ENCODE measurements at regions not wholly inside any gene's neighbourhood (a gene's known extent, or its start where the extent isn't known, plus 50 kb on each side); places are given as distances from the start of the nearest gene placed in this dataset.

- ATAC-seq (ENCODE audit: poor library complexity) (no peak), DNase-seq (no peak)
- intact Hi-C loops (cut with DNase I) = loop anchor here (5.0 kb wide), 2 partner anchors 326 to 551 kb away; partner anchors contain the start of gene DLL1
Measured at GRCh38 chr6:169966312-169967181, 215.1 kb downstream of the ERMARD start.

DNA sequence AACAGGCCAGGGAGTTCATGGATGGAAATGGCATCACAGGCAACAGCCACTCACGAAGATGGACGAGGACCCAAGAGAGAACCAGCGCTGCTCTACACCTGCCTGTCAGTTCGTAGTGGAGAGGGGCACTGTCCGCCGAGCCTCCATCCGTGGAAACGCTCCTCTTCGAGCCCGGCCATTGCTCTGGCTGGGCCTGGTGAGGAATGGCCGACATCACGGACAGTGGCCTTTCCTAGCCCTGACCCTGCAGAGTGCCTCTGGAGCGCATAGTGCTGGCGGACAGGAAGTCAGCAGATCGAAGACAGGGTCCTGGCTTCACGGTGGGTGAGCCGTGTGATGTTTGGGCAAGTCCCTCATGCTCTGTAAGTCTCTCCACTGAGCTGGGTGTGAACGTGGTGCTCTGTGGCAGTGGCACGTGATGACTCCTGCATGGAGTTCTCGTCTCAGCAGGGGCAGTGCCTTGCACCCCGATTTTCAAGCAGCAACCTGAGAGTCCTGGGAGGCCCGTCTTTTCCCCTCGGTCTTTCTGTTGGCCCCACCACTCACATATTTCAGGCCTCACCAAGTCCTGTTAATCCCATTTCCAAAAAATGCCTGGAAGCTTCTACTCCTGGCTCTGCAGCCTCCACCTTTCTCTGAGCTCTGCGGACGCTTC lies 214.4 kb downstream of the ERMARD start:
- intact Hi-C loops (cut with DNase I) = loop anchor here (5.0 kb wide), 2 partner anchors 327 to 552 kb away; partner anchors contain the start of gene DLL1
- ATAC-seq (ENCODE audit: poor library complexity) = no peak

GRCh38 chr6:169965239-169965638 lies 213.8 kb downstream of the ERMARD start:
- intact Hi-C loops (cut with DNase I) = loop anchor here (5.0 kb wide), 2 partner anchors 327 to 552 kb away; partner anchors contain the start of gene DLL1
- DNase-seq (no peak), ATAC-seq (ENCODE audit: poor library complexity) (no peak)

More for the DNA sequence above, 214.4 kb downstream of the ERMARD start:
- DNase-seq = no peak

DNA sequence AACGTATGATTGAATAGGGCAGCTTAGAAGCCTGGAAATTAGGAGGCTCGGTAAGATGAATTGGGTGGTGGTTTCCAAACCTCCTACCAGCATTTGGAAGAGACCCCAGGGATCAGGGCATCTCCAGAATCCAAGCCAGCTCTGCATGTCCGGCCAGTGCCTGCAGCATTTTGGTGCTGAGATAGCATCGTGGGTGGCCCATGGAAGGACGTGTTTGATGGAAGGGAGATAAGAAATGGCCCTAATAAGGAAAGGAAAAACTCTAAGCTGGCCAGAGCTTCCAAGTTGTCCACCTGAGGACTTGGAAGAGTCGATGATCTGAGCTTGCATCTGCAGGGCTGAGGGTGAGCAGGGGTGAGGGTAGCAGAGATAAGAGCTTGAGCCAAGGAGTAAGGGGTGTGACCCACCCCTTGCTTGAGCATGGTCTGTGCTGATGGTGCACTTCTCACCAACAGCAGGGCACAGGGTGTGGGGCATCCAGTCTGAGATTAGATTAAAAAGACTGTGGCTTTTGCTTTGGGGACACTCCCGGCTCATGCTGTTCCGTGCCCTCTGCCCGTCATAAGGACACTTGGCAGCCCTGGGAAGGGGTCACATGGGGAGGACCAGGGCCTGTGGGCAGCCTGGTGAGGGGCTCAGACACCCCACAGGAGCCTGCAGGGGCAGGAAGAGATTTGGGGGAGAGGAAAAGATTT lies 213.2 kb downstream of the ERMARD start:
- DNase-seq = no peak

DNA sequence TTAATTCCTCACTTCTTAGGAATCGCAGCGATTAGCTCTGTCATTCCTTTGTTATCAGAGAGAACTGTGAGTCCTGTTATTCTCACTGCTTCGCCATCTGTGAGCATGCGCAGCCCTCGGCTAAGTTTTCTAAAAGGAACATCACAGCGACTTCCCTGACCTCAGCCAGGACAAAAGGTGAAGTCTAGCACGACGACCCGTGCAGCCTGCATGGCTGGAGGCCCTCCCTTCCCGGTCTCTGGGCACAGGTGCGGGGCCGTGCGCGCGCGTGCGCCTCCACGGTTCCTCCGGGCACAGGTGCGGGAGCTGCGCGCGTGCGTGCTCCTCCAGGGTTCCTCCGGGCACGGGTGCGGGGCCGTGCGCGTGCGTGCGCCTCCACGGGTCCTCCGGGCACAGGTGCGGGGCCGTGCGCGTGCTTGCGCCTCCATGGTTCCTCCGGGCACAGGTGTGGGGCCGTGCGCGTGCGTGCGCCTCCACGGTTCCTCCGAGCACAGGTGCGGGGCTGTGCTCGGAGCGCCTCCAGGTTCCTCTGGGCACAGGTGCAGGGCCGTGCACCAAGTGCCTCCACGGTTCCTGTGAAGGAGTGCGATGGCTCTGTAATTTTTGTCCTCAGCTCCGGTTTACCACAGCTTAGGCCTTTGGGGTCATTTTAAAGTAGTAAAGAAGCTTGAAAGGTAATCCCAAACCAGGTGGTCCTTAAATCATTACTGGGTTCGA lies 212.3 kb downstream of the ERMARD start:
- ATAC-seq (ENCODE audit: poor library complexity) (no peak), DNase-seq (no peak)
- intact Hi-C loops (cut with DNase I) = no loop called here

More for the DNA sequence above, 213.2 kb downstream of the ERMARD start:
- intact Hi-C loops (cut with DNase I) = loop anchor here (5.0 kb wide), 2 partner anchors 328 to 553 kb away; partner anchors contain the start of gene DLL1
- no peak for ATAC-seq (ENCODE audit: poor library complexity)

- DNase-seq = no peak
- no peak for ATAC-seq (ENCODE audit: poor library complexity)
- intact Hi-C loops (cut with DNase I) = no loop called here
Measured at GRCh38 chr6:169962604-169963469, 211.4 kb downstream of the ERMARD start.

DNA sequence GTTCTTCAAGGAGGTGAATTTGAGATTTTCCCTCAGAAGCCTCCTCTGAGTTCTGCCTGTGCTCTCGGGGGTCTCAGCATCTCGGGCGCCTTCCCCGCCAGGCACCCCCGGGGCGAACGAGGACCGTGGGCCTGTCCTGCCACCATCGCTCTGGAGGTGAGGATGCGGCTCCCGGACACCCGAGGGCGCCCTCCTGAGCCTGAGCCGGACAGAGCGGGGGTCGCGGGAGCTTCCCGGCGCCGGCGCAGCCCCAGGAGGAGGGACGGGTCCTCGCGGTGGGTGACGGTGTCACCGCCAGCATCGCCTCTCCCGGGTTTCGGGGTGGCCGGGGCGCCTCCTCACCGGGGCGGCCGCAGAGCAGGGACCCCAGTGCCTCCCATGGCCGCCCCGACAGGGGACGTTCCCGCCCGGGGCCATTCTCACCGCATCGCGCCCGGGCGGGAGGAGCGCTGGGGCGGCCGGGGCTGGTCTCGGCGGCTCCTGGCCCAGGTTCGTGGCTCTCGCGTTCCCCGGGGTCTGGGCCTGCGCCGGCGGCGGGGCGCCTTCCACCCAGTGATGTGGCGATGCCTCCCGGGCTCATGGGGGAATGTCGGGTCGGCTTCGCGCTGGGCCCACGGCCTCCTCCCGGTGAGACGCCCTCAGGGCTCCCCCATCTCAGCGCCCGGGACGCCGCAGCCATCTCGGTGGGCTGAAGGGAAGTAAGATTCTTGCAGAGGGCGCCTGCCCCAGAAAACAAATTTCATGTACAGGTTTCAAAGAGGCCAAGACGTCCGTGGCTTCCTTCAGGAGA lies 210.5 kb downstream of the ERMARD start:
- peak; percentile 69 for DNase-seq
- ATAC-seq (ENCODE audit: poor library complexity) = peak; percentile 87
- intact Hi-C loops (cut with DNase I) = no loop called here

DNA sequence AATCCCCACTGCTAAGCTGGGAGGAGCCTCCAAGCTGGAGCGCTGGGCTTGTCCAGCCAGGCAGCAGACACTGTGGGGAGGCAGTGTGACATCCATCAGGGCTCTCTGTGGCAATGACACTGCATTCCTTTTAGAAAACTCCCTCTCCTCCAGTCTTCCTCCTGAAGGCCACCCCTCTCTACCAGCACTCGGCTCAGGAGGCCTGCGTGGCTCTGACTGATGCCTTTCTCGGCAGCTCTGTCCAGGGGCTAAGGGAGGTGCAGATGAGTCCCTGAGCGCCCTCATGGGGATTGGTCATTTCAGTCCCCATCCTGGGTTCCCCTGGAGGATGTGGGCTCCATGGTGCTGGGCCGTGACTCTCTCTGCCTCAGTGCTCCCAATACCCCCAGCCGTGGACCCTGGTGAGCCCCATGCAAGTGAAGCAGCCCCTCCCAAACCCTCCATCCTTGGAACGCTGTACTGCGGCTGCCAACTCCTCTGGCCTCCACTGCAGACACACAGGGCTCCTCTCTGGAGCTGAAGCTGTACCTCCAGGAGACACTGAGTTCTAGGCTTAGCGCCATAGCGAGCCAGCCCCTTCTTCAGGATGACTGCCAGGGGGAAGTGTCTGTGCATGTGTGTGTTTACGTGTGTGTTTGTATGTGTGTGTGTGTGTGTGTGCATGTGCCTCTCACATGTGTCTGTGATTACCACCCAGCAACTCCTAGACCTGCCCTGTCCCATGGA lies 209.6 kb downstream of the ERMARD start:
- DNase-seq (no peak), ATAC-seq (ENCODE audit: poor library complexity) (no peak)
- intact Hi-C loops (cut with DNase I) = no loop called here

GRCh38 chr6:169960521-169960885 lies 209.1 kb downstream of the ERMARD start:
- DNase-seq (no peak), ATAC-seq (ENCODE audit: poor library complexity) (no peak)
- intact Hi-C loops (cut with DNase I) = no loop called here

- no peak for DNase-seq
- no peak for ATAC-seq (ENCODE audit: poor library complexity)
- intact Hi-C loops (cut with DNase I) = no loop called here
Measured at GRCh38 chr6:169960003-169960344, 208.6 kb downstream of the ERMARD start.

DNA sequence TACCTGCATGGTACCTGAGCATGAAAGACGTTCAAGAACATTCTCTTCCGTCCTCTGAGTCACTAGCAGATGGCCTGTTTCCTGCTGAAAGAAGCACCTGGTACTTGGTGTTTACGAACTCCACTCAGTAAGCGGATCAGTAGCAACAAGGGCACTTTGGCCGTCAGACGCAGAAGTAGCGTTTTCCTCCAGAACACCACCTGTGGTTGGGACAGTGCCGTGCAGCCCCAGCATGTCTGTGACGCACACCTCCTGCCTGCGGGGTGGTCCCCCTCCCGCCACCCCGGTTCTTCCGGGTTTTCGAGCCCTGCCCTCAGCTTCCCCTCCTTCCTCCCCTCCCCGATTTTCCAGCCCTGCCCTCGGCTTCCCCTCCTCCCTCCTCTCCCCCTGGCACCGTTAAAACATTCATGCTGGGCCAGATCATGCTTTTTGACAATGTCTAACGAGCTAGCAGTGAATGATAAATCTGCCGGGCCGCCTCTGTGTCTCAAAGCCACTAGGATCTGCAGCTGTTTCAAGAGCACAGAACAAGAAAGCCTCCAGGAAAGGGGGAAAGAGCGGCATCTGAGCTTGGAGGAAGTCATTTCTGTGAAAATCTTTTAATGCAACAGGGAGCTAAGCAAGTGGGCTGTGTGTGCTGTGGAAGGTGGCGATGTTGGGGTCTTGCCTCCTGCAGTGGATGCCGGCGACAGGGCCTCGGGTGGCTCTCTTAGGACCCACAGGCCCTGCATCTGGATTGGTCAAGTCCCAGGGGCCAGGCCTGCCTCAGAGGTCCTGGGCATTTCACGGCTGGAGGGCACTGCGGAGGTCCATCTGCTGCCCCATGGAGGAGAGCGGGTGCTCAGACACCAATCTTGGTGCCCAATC lies 207.9 kb downstream of the ERMARD start:
- intact Hi-C loops (cut with DNase I) = no loop called here
- no peak for DNase-seq
- ATAC-seq (ENCODE audit: poor library complexity) = peak; percentile 7

- ATAC-seq (ENCODE audit: poor library complexity) = no peak
- intact Hi-C loops (cut with DNase I) = no loop called here
- no peak for DNase-seq
Measured at GRCh38 chr6:169958510-169958909, 207.1 kb downstream of the ERMARD start.

DNA sequence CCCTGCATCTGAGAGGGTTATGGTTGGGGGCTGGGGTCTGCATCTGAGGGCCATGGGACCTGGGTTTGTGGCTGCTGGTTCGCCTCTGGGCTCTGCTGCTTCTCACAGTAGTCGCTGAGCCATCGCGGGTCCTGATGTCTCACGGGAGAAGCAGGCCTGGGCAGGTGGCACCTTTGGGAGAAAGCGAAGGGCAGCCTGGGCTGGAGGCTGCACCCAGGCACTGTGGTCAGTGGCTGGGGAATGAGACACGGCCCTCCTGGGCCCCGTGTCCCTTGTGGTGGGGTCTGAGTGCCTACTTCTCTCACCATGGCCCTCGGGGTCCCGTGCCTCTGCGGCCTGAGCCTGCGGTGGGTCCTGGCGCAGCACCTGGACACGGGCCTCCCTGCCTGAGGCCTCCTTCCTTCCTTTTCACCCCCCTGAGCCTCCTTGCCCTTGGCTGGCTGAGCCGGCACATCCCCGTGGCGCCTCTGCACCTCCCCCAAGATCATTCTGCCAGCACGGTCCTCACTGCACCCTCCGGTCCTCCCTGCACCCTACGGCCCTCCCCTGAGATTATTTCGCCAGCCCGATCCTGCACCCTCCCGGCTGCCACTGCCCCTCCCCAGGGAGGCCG lies 206.0 kb downstream of the ERMARD start:
- no peak for ATAC-seq (ENCODE audit: poor library complexity)
- DNase-seq = no peak
- intact Hi-C loops (cut with DNase I) = no loop called here

DNA sequence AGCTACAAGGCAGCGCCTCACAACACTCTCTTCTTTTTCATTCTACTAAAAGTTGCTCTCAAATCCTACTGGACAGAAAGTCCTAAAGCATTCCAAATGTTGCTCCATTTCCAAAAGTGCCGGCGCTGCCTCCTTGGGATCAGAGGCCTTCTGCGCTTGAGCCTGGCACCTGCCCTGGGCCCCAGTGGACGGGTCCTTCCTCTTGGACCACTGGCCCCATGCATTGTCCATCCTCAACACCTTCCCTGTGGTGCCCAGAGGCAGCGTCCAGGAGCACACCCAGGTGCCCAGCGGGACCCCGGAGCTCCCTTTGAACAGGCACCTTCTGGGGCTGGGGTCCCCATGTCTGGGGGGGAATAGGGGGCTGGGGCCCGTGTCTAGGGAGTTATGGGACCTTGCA lies 205.2 kb downstream of the ERMARD start:
- intact Hi-C loops (cut with DNase I) = no loop called here

GRCh38 chr6:169955731-169956437 lies 204.5 kb downstream of the ERMARD start:
- intact Hi-C loops (cut with DNase I) = no loop called here
- no peak for DNase-seq
- no peak for ATAC-seq (ENCODE audit: poor library complexity)

More for the DNA sequence above, 205.2 kb downstream of the ERMARD start:
- DNase-seq = no peak
- no peak for ATAC-seq (ENCODE audit: poor library complexity)
